OCI-LY3 (cell line): ENCODE measurements at regions not wholly inside any gene's neighbourhood (a gene's known extent, or its start where the extent isn't known, plus 50 kb on each side); places are given as distances from the start of the nearest gene placed in this dataset.

ENCODE experiments used
- H2AFZ ChIP-seq: fragments of 200-600, 300-600 bp; shearing (Covaris generic); 2 replicates; pipeline ENCODE4 v1.6.0; 2014; ENCODE audit warnings: antibody characterized with exemption, low read depth, low read length
- H3K27ac ChIP-seq: fragments of 200-600, 300-600 bp; sonication (generic); 2 replicates; pipeline ENCODE4 v1.5.1; 2014; ENCODE audit warnings: mild to moderate bottlenecking, low read length, moderate library complexity, mixed read lengths
- H3K27me3 ChIP-seq: fragments of 200-600, 300-600 bp; sonication (generic); 2 replicates; pipeline ENCODE4 v1.6.1; 2014; ENCODE audit warnings: low read depth, low read length, mixed read lengths
- H3K36me3 ChIP-seq: fragments of 200-600, 300-600 bp; sonication (generic); replicated peaks from 2 replicates; pipeline ENCODE3; 2014; ENCODE audit warnings: low read depth, low read length, mixed read lengths
- H3K4me1 ChIP-seq: fragments of 300-600, 200-600 bp; sonication (generic); 2 replicates; pipeline ENCODE4 v1.6.1; 2014; ENCODE audit warnings: low read length, mixed read lengths
- H3K4me2 ChIP-seq: fragments of 200-600, 300-600 bp; sonication (generic); 2 replicates; pipeline ENCODE4 v1.6.1; 2014; ENCODE audit warnings: low read length, mixed read lengths
- H3K4me3 ChIP-seq: fragments of 300-600, 200-600 bp; sonication (generic); 2 replicates; pipeline ENCODE4 v1.5.1; 2014; ENCODE audit warnings: antibody characterized with exemption, mild to moderate bottlenecking, low read length, moderate library complexity
- H3K79me2 ChIP-seq: fragments of 300-600, 200-600 bp; shearing (Covaris generic); 2 replicates; pipeline ENCODE4 v1.6.1; 2014; ENCODE audit warnings: mild to moderate bottlenecking, low read length, mixed read lengths
- H3K9ac ChIP-seq: fragments of 300-600, 200-600 bp; shearing (Covaris generic); 2 replicates; pipeline ENCODE4 v1.6.0; 2014; ENCODE audit warnings: mild to moderate bottlenecking, low read length, moderate library complexity
- H3K9me3 ChIP-seq: fragments of 200-600, 300-600 bp; shearing (Covaris generic); 2 replicates; pipeline ENCODE4 v1.6.1; 2014; ENCODE audit warnings: low read length, mixed read lengths; ENCODE audit not compliant: insufficient read depth
- H4K20me1 ChIP-seq: fragments of 200-600, 300-600 bp; sonication (generic); 2 replicates; pipeline ENCODE4 v1.6.1; 2016; ENCODE audit warnings: low read length, mixed read lengths; ENCODE audit not compliant: insufficient read depth
- CTCF ChIP-seq: fragments of 200-600, 300-600 bp; sonication (generic); IDR thresholded peaks from 2 replicates; pipeline ENCODE4 v1.5.1; 2014; ENCODE audit warnings: antibody characterized with exemption, low read length, low read depth
- EZH2phosphoT487 ChIP-seq: fragments of 200-600 bp; shearing (Covaris generic); IDR thresholded peaks from 2 replicates; pipeline ENCODE4 v1.6.1; 2018; ENCODE audit warnings: antibody characterized with exemption, mixed run types, low read depth

- Histone ChIP-seq H3K4me3 (no peak overlapping the region), H3K27me3 (no peaks in the 10 kb centered on the region), H4K20me1 (no peaks in the 10 kb centered on the region), H3K27ac (no peak overlapping the region), H2AFZ (no peak overlapping the region), H3K4me2 (no peak overlapping the region), H3K4me1 (peaks cover 20% of the 10 kb centered on the region), H3K9ac (no peak overlapping the region), H3K9me3 (no peaks in the 10 kb centered on the region), H3K79me2 (no peaks in the 10 kb centered on the region), H3K36me3 (no peaks in the 10 kb centered on the region)
- no peak for TF ChIP-seq CTCF
- TF ChIP-seq EZH2phosphoT487, result no peak
These were observed 108.3 kb upstream of the FER start for GRCh38 chr5:108639366-108639765.

- TF ChIP-seq CTCF, result no peak
- no peak for TF ChIP-seq EZH2phosphoT487
- H3K4me1 ChIP-seq, result peaks cover 22% of the 10 kb centered on the region
- no peaks in the 10 kb centered on the region for H3K79me2 ChIP-seq
- H3K9ac ChIP-seq, result no peak overlapping the region
- H3K27ac ChIP-seq, result no peak overlapping the region
- H3K9me3 ChIP-seq, result no peaks in the 10 kb centered on the region
- no peaks in the 10 kb centered on the region for H4K20me1 ChIP-seq
- no peak overlapping the region for H3K4me2 ChIP-seq
- no peak overlapping the region for H2AFZ ChIP-seq
- H3K36me3 ChIP-seq, result no peaks in the 10 kb centered on the region
- no peak overlapping the region for H3K4me3 ChIP-seq
- H3K27me3 ChIP-seq, result no peaks in the 10 kb centered on the region
These were observed 109.7 kb upstream of the FER start for GRCh38 chr5:108638021-108638420.

DNA sequence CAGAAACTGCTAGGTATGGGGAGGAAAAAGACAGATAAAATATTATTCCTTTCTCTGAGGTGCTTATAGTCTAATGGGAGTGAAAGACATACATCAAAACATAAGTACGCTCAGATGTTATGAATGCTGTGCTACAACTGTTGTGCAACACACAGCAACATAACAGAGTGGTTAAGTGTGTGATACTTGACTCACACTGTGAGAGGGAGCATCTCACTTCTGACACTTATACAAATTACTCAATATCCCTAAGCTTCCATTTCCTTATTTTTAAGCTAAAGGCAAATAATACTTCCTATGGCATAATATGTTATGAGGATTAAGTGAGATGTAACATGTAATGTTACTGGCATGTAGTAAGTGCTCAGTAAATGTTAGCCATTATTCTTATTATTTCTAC lies 110.6 kb upstream of the FER start:
- TF ChIP-seq CTCF (no peak), EZH2phosphoT487 (no peak)
- Histone ChIP-seq H3K36me3 (no peaks in the 10 kb centered on the region), H3K27ac (no peak overlapping the region), H3K27me3 (no peaks in the 10 kb centered on the region), H4K20me1 (no peaks in the 10 kb centered on the region), H3K4me2 (no peak overlapping the region), H3K79me2 (no peaks in the 10 kb centered on the region), H2AFZ (no peak overlapping the region), H3K4me1 (peaks cover 21% of the 10 kb centered on the region), H3K9me3 (no peaks in the 10 kb centered on the region), H3K4me3 (no peak overlapping the region), H3K9ac (no peak overlapping the region)

GRCh38 chr5:108636135-108636853 lies 111.4 kb upstream of the FER start:
- no peak overlapping the region for H3K4me3 ChIP-seq
- H3K9ac ChIP-seq, result no peak overlapping the region
- H3K27me3 ChIP-seq, result no peaks in the 10 kb centered on the region
- H3K4me2 ChIP-seq, result no peak overlapping the region
- H3K36me3 ChIP-seq, result no peaks in the 10 kb centered on the region
- no peak overlapping the region for H2AFZ ChIP-seq
- H3K79me2 ChIP-seq, result no peaks in the 10 kb centered on the region
- H4K20me1 ChIP-seq, result no peaks in the 10 kb centered on the region
- peaks cover 16% of the 10 kb centered on the region for H3K4me1 ChIP-seq
- TF ChIP-seq EZH2phosphoT487, result no peak
- H3K27ac ChIP-seq, result no peak overlapping the region
- H3K9me3 ChIP-seq, result no peaks in the 10 kb centered on the region
